GM12873 (cell line): ENCODE measurements at regions not wholly inside any gene's neighbourhood (a gene's known extent, or its start where the extent isn't known, plus 50 kb on each side); places are given as distances from the start of the nearest gene placed in this dataset.

Experiments used
- CTCF ChIP-seq: IDR thresholded peaks from 2 replicates; pipeline ENCODE4 v1.5.1; 2012; ENCODE audit warnings: low read depth, mild to moderate bottlenecking, moderate library complexity, low read length, control low read depth; ENCODE audit not compliant: insufficient read depth; ENCODE audit errors: missing control alignments

GRCh38 chr5:4027088-4027734 is 431.6 kb downstream of the IRX1 start:
- TF ChIP-seq CTCF = no peak

GRCh38 chr5:4028384-4028783 is 432.8 kb downstream of the IRX1 start:
- TF ChIP-seq CTCF = no peak

- TF ChIP-seq CTCF = no peak
These were observed 441.2 kb downstream of the IRX1 start for GRCh38 chr5:4036861-4037260.

- no peak for TF ChIP-seq CTCF
These were observed 443.4 kb downstream of the IRX1 start for GRCh38 chr5:4038994-4039393.

GRCh38 chr5:4042311-4042710 is 446.7 kb downstream of the IRX1 start:
- TF ChIP-seq CTCF = no peak

- TF ChIP-seq CTCF = no peak
These were observed 447.5 kb downstream of the IRX1 start for GRCh38 chr5:4043135-4043534.

GRCh38 chr5:4044881-4045280 is 449.2 kb downstream of the IRX1 start:
- TF ChIP-seq CTCF = no peak
